ENCODE measurements at regions not wholly inside any gene's neighbourhood (a gene's known extent, or its start where the extent isn't known, plus 50 kb on each side); places are given as distances from the start of the nearest gene placed in this dataset.

- peak; percentile 44 for TF ChIP-seq CTCF (IDR thresholded peaks at IDR 0.05; ENCODE audit: low read depth, low read length, missing control alignments)
- peak overlapping the region; percentile 48 for H3K4me3 ChIP-seq (ENCODE audit: low read depth, low read length)
Observed at GRCh38 chr16:85173146-85173980, 61.1 kb upstream of the CIBAR2 start.

GRCh38 chr16:85173981-85174751, 61.9 kb upstream of the CIBAR2 start:
- no peak for TF ChIP-seq CTCF (IDR thresholded peaks at IDR 0.05; ENCODE audit: low read depth, low read length, missing control alignments)
- H3K27ac ChIP-seq: peak overlapping the region; percentile 78
- H3K36me3 ChIP-seq (replicated peaks): peaks cover 2% of the 10 kb centered on the region
- in situ Hi-C loops (cut with HindIII; ENCODE audit: low pct_ligation_motif_present, low sequenced_read_pairs): no loop called here
- no peaks in the 10 kb centered on the region for H3K27me3 ChIP-seq (replicated peaks)
- peak; percentile 68 for DNase-seq
- peak overlapping the region; percentile 17 for H3K4me3 ChIP-seq (ENCODE audit: low read depth, low read length)

More at GRCh38 chr16:85173146-85173980, 61.1 kb upstream of the CIBAR2 start:
- peak overlapping the region; percentile 78 for H3K27ac ChIP-seq
- peak; percentile 84 for DNase-seq
- in situ Hi-C loops (cut with HindIII; ENCODE audit: low pct_ligation_motif_present, low sequenced_read_pairs): no loop called here
- H3K27me3 ChIP-seq (replicated peaks): no peaks in the 10 kb centered on the region
- H3K36me3 ChIP-seq (replicated peaks): peaks cover 2% of the 10 kb centered on the region

GRCh38 chr16:85174871-85175723, 62.8 kb upstream of the CIBAR2 start:
- Histone ChIP-seq H3K27me3 (replicated peaks) (no peaks in the 10 kb centered on the region), H3K27ac (peak overlapping the region; percentile 78), H3K36me3 (replicated peaks) (peaks cover 2% of the 10 kb centered on the region), H3K4me3 (ENCODE audit: low read depth, low read length) (peak overlapping the region; percentile 12)
- TF ChIP-seq CTCF (IDR thresholded peaks at IDR 0.05; ENCODE audit: low read depth, low read length, missing control alignments): no peak
- in situ Hi-C loops (cut with HindIII; ENCODE audit: low pct_ligation_motif_present, low sequenced_read_pairs): no loop called here
- no peak for DNase-seq

- TF ChIP-seq CTCF (IDR thresholded peaks at IDR 0.05; ENCODE audit: low read depth, low read length, missing control alignments): no peak
- Histone ChIP-seq H3K36me3 (replicated peaks) (peaks cover 2% of the 10 kb centered on the region), H3K27me3 (replicated peaks) (no peaks in the 10 kb centered on the region), H3K4me3 (ENCODE audit: low read depth, low read length) (no peak overlapping the region), H3K27ac (no peak overlapping the region)
- in situ Hi-C loops (cut with HindIII; ENCODE audit: low pct_ligation_motif_present, low sequenced_read_pairs): no loop called here
- DNase-seq: no peak
Observed at GRCh38 chr16:85175724-85176233, 63.5 kb upstream of the CIBAR2 start.
